T-helper 2 cell treated with Interferon-gamma antibody and Interleukin-4, amounts not matched to agents 5 μg/mL and 100 μg/mL, for 36 hours (primary cell): ENCODE measurements at regions not wholly inside any gene's neighbourhood (a gene's known extent, or its start where the extent isn't known, plus 50 kb on each side); places are given as distances from the start of the nearest gene placed in this dataset.
"Not testable (repeated sequence)": the region's sequence is repeated elsewhere in the genome, so short reads cannot be mapped to it uniquely, and the experiment has no call there.

Source experiments
- DNase-seq: peaks from one replicate; pipeline ENCODE4 v3.0.0; 2021; ENCODE audit warnings: low spot score
- H3K27ac Mint-ChIP-seq: one replicate; pipeline ENCODE4 v1.8.0; 2021; ENCODE audit warnings: mild to moderate bottlenecking, mixed read lengths
- H3K27me3 Mint-ChIP-seq: one replicate; pipeline ENCODE4 v1.8.0; 2021; ENCODE audit warnings: low read depth, mixed read lengths
- H3K36me3 Mint-ChIP-seq: one replicate; pipeline ENCODE4 v1.8.0; 2021; ENCODE audit warnings: low read depth, mixed read lengths
- H3K4me1 Mint-ChIP-seq: one replicate; pipeline ENCODE4 v1.8.0; 2021; ENCODE audit warnings: low read depth, mixed read lengths
- H3K4me3 Mint-ChIP-seq: one replicate; pipeline ENCODE4 v1.8.0; 2022; ENCODE audit warnings: mild to moderate bottlenecking, moderate library complexity, mixed read lengths
- H3K9me3 Mint-ChIP-seq: one replicate; pipeline ENCODE4 v1.8.0; 2021; ENCODE audit warnings: mixed read lengths

DNA sequence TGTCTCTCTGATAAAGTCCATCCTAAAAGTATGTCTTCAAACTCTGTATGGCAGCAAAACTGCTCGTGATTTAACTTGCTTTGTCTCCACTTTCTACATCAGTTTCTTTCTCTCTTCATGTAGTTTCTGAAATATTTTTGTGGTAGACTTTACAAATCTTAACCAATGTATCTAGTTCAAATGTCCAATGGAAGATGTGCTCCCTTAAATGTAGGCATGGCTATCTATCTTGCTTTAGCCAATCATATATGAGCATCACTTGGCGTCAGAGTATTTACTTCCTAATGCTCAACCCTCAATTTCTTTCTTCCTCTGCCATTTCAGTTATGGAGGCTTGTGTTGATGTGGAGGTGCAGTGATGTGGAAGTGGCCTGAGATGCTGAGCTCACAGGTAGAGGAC, 206.1 kb upstream of the ZNF608 start:
- Mint-ChIP-seq H3K4me3 (no peak overlapping the region), H3K27ac (no peak overlapping the region), H3K27me3 (no peaks in the 10 kb centered on the region), H3K9me3 (peaks cover 4% of the 10 kb centered on the region), H3K36me3 (no peaks in the 10 kb centered on the region), H3K4me1 (peaks cover 1% of the 10 kb centered on the region)
- DNase-seq = no peak

GRCh38 chr5:124954784-124955183, 208.3 kb upstream of the ZNF608 start:
- DNase-seq = no peak
- Mint-ChIP-seq H3K4me3 (no peak overlapping the region), H3K9me3 (no peaks in the 10 kb centered on the region), H3K4me1 (peaks cover 1% of the 10 kb centered on the region), H3K27ac (no peak overlapping the region), H3K36me3 (no peaks in the 10 kb centered on the region), H3K27me3 (no peaks in the 10 kb centered on the region)

DNA sequence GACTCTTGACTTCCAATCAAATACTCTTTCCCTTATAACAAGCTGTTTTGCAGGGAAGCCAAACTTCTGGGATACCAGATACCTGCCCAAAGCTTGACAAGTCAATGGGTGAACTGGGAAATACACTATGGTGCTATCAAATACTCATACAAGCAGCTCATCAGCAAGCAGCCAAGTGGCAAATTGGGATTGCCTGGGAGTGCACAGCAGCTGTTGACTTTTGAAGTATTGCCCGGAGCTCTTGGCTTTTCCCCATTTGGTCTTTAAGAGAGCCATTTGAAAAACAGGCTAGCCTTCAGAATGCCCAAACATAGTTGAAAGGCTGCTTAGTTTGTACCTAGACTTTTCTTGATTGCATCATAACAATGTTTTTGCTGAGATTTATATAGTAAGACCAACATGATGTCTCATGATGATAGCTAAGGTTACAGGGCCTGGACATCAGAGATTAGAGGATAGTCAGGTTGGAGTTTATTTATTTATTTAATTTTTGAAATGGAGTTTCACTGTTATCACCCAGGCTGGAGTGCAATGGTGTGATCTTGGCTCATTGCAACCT, 210.1 kb upstream of the ZNF608 start:
- Mint-ChIP-seq H3K36me3 (no peaks in the 10 kb centered on the region), H3K9me3 (no peaks in the 10 kb centered on the region), H3K4me1 (peaks cover 1% of the 10 kb centered on the region), H3K27me3 (no peaks in the 10 kb centered on the region), H3K4me3 (no peak overlapping the region), H3K27ac (no peak overlapping the region)
- no peak for DNase-seq

DNA sequence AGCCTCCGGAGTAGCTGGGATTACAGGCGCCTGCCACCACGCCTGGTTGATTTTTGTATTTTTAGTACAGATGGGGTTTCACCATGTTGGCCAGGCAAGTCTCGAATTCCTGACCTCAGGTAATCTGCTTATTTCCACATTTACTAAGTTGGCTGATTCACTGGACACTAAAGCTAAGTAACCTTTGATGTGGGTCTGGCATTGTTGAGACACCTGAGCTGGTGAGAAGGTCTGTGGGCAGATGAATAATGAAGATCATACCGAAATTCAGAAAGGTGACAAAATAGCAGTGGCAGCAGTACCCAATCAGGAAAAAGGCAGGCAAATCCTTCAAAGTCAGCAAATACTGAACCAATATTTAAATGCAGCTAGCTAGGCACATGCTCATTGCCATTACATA, 210.6 kb upstream of the ZNF608 start:
- DNase-seq = no peak
- H3K27ac Mint-ChIP-seq = no peak overlapping the region
- H3K4me1 Mint-ChIP-seq = peaks cover 1% of the 10 kb centered on the region
- H3K9me3 Mint-ChIP-seq = no peaks in the 10 kb centered on the region
- H3K4me3 Mint-ChIP-seq = no peak overlapping the region
- no peaks in the 10 kb centered on the region for H3K27me3 Mint-ChIP-seq
- no peaks in the 10 kb centered on the region for H3K36me3 Mint-ChIP-seq

GRCh38 chr5:124960266-124960665, 213.8 kb upstream of the ZNF608 start:
- Mint-ChIP-seq H3K4me1 (no peaks in the 10 kb centered on the region), H3K9me3 (no peaks in the 10 kb centered on the region), H3K36me3 (no peaks in the 10 kb centered on the region), H3K27ac (no peak overlapping the region), H3K4me3 (no peak overlapping the region), H3K27me3 (no peaks in the 10 kb centered on the region)
- DNase-seq = no peak

- no peaks in the 10 kb centered on the region for H3K9me3 Mint-ChIP-seq
- no peak overlapping the region for H3K27ac Mint-ChIP-seq
- H3K4me1 Mint-ChIP-seq = no peaks in the 10 kb centered on the region
- no peak for DNase-seq
- H3K4me3 Mint-ChIP-seq = no peak overlapping the region
- no peaks in the 10 kb centered on the region for H3K27me3 Mint-ChIP-seq
- H3K36me3 Mint-ChIP-seq = no peaks in the 10 kb centered on the region
Measured at GRCh38 chr5:124961521-124961920, 215.1 kb upstream of the ZNF608 start.

GRCh38 chr5:124962111-124962510, 215.7 kb upstream of the ZNF608 start:
- no peaks in the 10 kb centered on the region for H3K9me3 Mint-ChIP-seq
- no peaks in the 10 kb centered on the region for H3K36me3 Mint-ChIP-seq
- H3K27ac Mint-ChIP-seq = no peak overlapping the region
- no peaks in the 10 kb centered on the region for H3K27me3 Mint-ChIP-seq
- H3K4me1 Mint-ChIP-seq = no peaks in the 10 kb centered on the region
- no peak for DNase-seq
- no peak overlapping the region for H3K4me3 Mint-ChIP-seq

DNA sequence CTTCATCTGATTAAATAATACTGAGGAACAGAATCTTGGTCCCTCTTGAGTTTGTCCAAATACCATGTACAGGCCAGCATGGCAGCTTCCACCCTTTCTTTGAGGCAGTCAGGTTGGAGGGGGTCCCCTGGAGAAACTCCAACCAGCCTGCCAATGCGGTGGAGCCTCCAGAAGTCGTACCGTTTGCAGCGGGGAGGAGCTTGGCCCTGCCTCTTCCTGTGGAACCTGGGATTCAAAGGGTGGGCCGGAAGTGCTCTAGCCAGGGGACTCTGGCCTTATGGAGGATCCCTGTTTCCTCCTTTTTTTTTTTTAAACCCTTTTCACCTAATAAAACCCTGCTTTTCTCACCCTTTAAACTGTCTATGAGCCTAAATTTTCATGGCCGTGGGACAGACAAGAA, 216.3 kb upstream of the ZNF608 start:
- Mint-ChIP-seq H3K27ac (no peak overlapping the region), H3K4me3 (no peak overlapping the region), H3K36me3 (no peaks in the 10 kb centered on the region), H3K4me1 (no peaks in the 10 kb centered on the region), H3K9me3 (no peaks in the 10 kb centered on the region), H3K27me3 (no peaks in the 10 kb centered on the region)
- no peak for DNase-seq

- Mint-ChIP-seq H3K4me1 (no peaks in the 10 kb centered on the region), H3K9me3 (no peaks in the 10 kb centered on the region), H3K27ac (no peak overlapping the region), H3K4me3 (no peak overlapping the region), H3K27me3 (no peaks in the 10 kb centered on the region), H3K36me3 (no peaks in the 10 kb centered on the region)
- DNase-seq = no peak
Measured at GRCh38 chr5:124963236-124963919, 216.9 kb upstream of the ZNF608 start.

DNA sequence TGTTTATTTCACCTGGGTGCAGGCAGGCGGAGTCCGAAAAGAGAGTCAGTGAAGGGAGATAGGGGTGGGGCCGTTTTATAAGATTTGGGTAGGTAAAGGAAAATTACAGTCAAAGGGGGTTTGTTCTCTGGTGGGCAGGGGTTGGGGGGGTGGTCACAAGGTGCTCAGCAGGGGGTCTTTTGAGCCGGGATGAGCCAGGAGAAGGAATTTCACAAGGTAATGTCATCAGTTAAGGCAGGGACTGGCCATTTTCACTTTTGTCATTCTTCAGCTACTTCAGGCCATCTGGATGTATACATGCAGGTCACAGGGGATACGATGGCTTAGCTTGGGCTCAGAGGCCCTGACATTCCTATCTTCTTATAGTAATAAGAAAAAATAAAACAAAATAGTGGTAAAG, 220.3 kb upstream of the ZNF608 start:
- H3K4me3 Mint-ChIP-seq, H3K27ac Mint-ChIP-seq, H3K36me3 Mint-ChIP-seq, DNase-seq, H3K4me1 Mint-ChIP-seq, H3K27me3 Mint-ChIP-seq, H3K9me3 Mint-ChIP-seq: not testable (repeated sequence)

DNA sequence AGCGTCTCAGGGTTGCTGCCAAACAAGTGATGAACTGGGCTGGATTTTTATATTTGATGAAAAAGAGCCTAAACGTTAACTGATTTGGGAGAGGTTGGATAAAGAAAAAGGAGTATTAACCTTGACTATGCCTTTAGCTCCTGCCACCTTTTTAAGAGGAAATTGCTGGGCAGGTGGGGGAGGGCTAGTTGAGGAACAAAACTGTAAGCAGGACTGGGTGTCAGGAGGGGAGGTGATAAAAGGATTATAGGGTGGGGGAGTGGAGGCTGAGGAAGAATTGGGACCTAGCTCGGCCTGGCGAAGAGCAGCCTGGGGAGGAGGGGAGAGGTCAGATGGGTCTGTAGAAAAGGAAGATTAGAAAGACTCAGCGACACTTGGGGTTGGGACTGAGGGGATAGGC, 223.9 kb upstream of the ZNF608 start:
- H3K27ac Mint-ChIP-seq, H3K27me3 Mint-ChIP-seq, DNase-seq, H3K4me3 Mint-ChIP-seq, H3K4me1 Mint-ChIP-seq, H3K36me3 Mint-ChIP-seq, H3K9me3 Mint-ChIP-seq: not testable (repeated sequence)

DNA sequence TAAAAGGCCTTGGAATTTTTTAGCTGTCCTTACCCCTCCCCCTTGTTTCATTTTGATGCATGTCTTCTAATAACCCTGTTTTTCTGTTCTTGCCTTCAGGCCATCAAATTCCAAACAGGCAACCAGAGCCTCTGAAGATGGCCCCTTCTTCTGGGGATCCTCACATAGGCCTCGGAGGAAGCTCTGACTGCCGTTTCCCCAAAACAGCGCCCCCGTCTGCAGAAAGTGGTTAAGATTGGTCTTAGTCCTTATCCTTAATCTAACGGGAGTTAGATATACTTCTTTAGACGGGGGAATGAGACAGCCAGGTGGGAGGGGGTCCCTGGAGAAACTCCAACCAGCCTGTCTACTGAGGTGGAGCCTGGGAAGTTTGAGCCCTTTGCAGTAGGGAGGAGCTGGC, 226.3 kb upstream of the ZNF608 start:
- DNase-seq = no peak
- no peaks in the 10 kb centered on the region for H3K4me1 Mint-ChIP-seq
- no peaks in the 10 kb centered on the region for H3K27me3 Mint-ChIP-seq
- no peak overlapping the region for H3K4me3 Mint-ChIP-seq
- H3K36me3 Mint-ChIP-seq = no peaks in the 10 kb centered on the region
- H3K9me3 Mint-ChIP-seq = peaks cover 3% of the 10 kb centered on the region
- H3K27ac Mint-ChIP-seq = no peak overlapping the region

DNA sequence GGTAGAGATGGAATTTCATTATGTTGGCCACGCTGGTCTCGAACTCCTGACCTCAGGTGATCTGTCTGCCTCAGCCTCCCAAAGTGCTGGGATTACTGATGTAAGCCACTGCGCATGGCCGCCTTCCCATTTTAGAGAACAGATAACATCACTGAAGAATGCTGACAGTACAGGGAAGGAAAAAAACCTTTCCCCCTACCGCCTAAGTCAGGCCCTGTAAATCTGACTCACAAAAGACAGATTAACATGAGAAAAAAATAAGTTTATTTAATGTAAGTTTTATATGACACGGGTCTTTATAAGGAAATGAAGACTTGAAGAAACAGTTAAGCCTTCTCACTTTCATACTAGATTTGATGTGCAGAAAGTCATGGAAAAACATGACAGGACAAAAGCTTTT, 227.2 kb upstream of the ZNF608 start:
- Mint-ChIP-seq H3K36me3 (no peaks in the 10 kb centered on the region), H3K9me3 (peaks cover 3% of the 10 kb centered on the region), H3K4me1 (no peaks in the 10 kb centered on the region), H3K27ac (no peak overlapping the region), H3K4me3 (no peak overlapping the region), H3K27me3 (no peaks in the 10 kb centered on the region)
- no peak for DNase-seq

DNA sequence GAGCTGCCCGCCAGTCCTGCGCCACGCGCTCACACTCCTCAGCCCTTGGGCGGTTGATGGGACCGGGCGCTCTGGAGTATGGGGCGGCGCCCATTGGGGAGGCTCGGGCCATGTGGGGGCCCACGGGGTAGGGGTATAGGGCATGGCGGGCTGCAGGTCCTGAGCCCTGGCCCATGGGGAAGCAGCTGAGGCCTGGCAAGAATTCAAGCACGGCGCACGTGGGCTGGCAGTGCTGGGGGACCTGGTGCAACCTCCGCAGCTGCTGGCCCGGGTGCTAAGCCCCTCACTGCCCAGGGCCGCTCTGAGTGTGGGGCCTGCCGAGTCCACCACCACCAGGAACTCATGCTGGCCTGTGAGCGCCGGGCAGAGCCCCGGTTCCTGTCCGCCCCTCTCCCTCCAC, 229.6 kb upstream of the ZNF608 start:
- DNase-seq = no peak
- H3K36me3 Mint-ChIP-seq = no peaks in the 10 kb centered on the region
- H3K4me1 Mint-ChIP-seq = no peaks in the 10 kb centered on the region
- no peaks in the 10 kb centered on the region for H3K27me3 Mint-ChIP-seq
- H3K4me3 Mint-ChIP-seq = no peak overlapping the region
- peaks cover 3% of the 10 kb centered on the region for H3K9me3 Mint-ChIP-seq
- no peak overlapping the region for H3K27ac Mint-ChIP-seq

DNA sequence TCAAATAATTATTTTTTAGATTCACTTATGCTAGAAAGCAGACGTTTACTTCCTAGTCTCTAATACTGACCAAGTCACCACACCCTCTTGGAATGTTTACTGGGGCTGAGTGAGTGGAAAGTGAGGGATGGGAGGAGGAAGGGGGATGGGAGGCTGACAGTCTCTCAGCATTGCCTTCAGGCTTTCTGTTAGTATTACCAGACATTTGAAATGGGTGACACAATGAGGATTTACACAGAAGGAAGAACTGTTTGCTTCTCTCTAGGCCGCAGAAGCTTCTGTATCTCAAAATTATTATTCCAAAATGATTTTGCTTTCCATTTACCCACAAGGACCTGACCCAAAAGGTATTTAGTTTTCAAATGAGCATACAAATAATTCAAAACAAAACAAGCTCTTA, 232.8 kb upstream of the ZNF608 start:
- H3K9me3 Mint-ChIP-seq = peaks cover 14% of the 10 kb centered on the region
- DNase-seq = no peak
- no peaks in the 10 kb centered on the region for H3K27me3 Mint-ChIP-seq
- no peak overlapping the region for H3K27ac Mint-ChIP-seq
- no peaks in the 10 kb centered on the region for H3K36me3 Mint-ChIP-seq
- H3K4me1 Mint-ChIP-seq = no peaks in the 10 kb centered on the region
- H3K4me3 Mint-ChIP-seq = no peak overlapping the region
